ENCODE measurements at regions not wholly inside any gene's neighbourhood (a gene's known extent, or its start where the extent isn't known, plus 50 kb on each side); places are given as distances from the start of the nearest gene placed in this dataset.
"Not testable (repeated sequence)": the region's sequence is repeated elsewhere in the genome, so short reads cannot be mapped to it uniquely, and the experiment has no call there.

- DNase-seq, result no peak
- no peak for TF ChIP-seq GATA1 (IDR thresholded peaks at IDR 0.05; ENCODE audit: low read depth, low read length)
- TF ChIP-seq POLR2A (IDR thresholded peaks at IDR 0.05; ENCODE audit: low read length), result no peak
These were observed 694.9 kb downstream of the BCL11A start for GRCh38 chr2:59858540-59858939.

GRCh38 chr2:59857109-59857508 is 696.3 kb downstream of the BCL11A start:
- TF ChIP-seq POLR2A (IDR thresholded peaks at IDR 0.05; ENCODE audit: low read length) (no peak), GATA1 (IDR thresholded peaks at IDR 0.05; ENCODE audit: low read depth, low read length) (no peak)
- DNase-seq, result no peak

GRCh38 chr2:59856391-59856790 is 697.1 kb downstream of the BCL11A start:
- DNase-seq, result no peak
- TF ChIP-seq POLR2A (IDR thresholded peaks at IDR 0.05; ENCODE audit: low read length) (no peak), GATA1 (IDR thresholded peaks at IDR 0.05; ENCODE audit: low read depth, low read length) (no peak)

- no peak for DNase-seq
- no peak for TF ChIP-seq GATA1 (IDR thresholded peaks at IDR 0.05; ENCODE audit: low read depth, low read length)
- TF ChIP-seq POLR2A (IDR thresholded peaks at IDR 0.05; ENCODE audit: low read length), result no peak
These were observed 700.4 kb downstream of the BCL11A start for GRCh38 chr2:59853032-59853431.

GRCh38 chr2:59851836-59852475 is 701.5 kb downstream of the BCL11A start:
- DNase-seq, result no peak
- TF ChIP-seq GATA1 (IDR thresholded peaks at IDR 0.05; ENCODE audit: low read depth, low read length) (no peak), POLR2A (IDR thresholded peaks at IDR 0.05; ENCODE audit: low read length) (no peak)

GRCh38 chr2:59850554-59850953 is 702.9 kb downstream of the BCL11A start:
- TF ChIP-seq GATA1 (IDR thresholded peaks at IDR 0.05; ENCODE audit: low read depth, low read length) (no peak), POLR2A (IDR thresholded peaks at IDR 0.05; ENCODE audit: low read length) (no peak)
- DNase-seq, result no peak

- DNase-seq, result no peak
- no peak for TF ChIP-seq POLR2A (IDR thresholded peaks at IDR 0.05; ENCODE audit: low read length)
- TF ChIP-seq GATA1 (IDR thresholded peaks at IDR 0.05; ENCODE audit: low read depth, low read length), result no peak
These were observed 719.5 kb downstream of the BCL11A start for GRCh38 chr2:59833941-59834340.

- TF ChIP-seq GATA1 (IDR thresholded peaks at IDR 0.05; ENCODE audit: low read depth, low read length) (no peak), POLR2A (IDR thresholded peaks at IDR 0.05; ENCODE audit: low read length) (no peak)
These were observed 722.9 kb downstream of the BCL11A start for GRCh38 chr2:59830601-59831000.

GRCh38 chr2:59827677-59828076 is 725.8 kb downstream of the BCL11A start:
- TF ChIP-seq GATA1 (IDR thresholded peaks at IDR 0.05; ENCODE audit: low read depth, low read length) (no peak), POLR2A (IDR thresholded peaks at IDR 0.05; ENCODE audit: low read length) (no peak)
- DNase-seq, result no peak

More at GRCh38 chr2:59830601-59831000, 722.9 kb downstream of the BCL11A start:
- DNase-seq, result no peak

- no peak for TF ChIP-seq POLR2A (IDR thresholded peaks at IDR 0.05; ENCODE audit: low read length)
- no peak for TF ChIP-seq GATA1 (IDR thresholded peaks at IDR 0.05; ENCODE audit: low read depth, low read length)
- DNase-seq, result no peak
These were observed 727.3 kb downstream of the BCL11A start for GRCh38 chr2:59826177-59826576.

GRCh38 chr2:59824314-59824713 is 729.1 kb downstream of the BCL11A start:
- DNase-seq, result no peak
- no peak for TF ChIP-seq GATA1 (IDR thresholded peaks at IDR 0.05; ENCODE audit: low read depth, low read length)
- no peak for TF ChIP-seq POLR2A (IDR thresholded peaks at IDR 0.05; ENCODE audit: low read length)

GRCh38 chr2:59816075-59816474 is 737.4 kb downstream of the BCL11A start:
- TF ChIP-seq GATA1 (IDR thresholded peaks at IDR 0.05; ENCODE audit: low read depth, low read length) (no peak), POLR2A (IDR thresholded peaks at IDR 0.05; ENCODE audit: low read length) (no peak)

GRCh38 chr2:59810283-59810682 is 743.2 kb downstream of the BCL11A start:
- DNase-seq, result not testable (repeated sequence)

More at GRCh38 chr2:59816075-59816474, 737.4 kb downstream of the BCL11A start:
- DNase-seq, result no peak

- TF ChIP-seq POLR2A (IDR thresholded peaks at IDR 0.05; ENCODE audit: low read length), result no peak
- no peak for TF ChIP-seq GATA1 (IDR thresholded peaks at IDR 0.05; ENCODE audit: low read depth, low read length)
- DNase-seq, result no peak
These were observed 747.0 kb downstream of the BCL11A start for GRCh38 chr2:59806486-59806885.

GRCh38 chr2:59804732-59805131 is 748.7 kb downstream of the BCL11A start:
- no peak for TF ChIP-seq POLR2A (IDR thresholded peaks at IDR 0.05; ENCODE audit: low read length)
- TF ChIP-seq GATA1 (IDR thresholded peaks at IDR 0.05; ENCODE audit: low read depth, low read length), result no peak
- DNase-seq, result no peak

- TF ChIP-seq GATA1 (IDR thresholded peaks at IDR 0.05; ENCODE audit: low read depth, low read length), result no peak
- DNase-seq, result no peak
These were observed 749.9 kb downstream of the BCL11A start for GRCh38 chr2:59803586-59803985.
